Keratinocyte (primary cell): ENCODE measurements at regions not wholly inside any gene's neighbourhood (a gene's known extent, or its start where the extent isn't known, plus 50 kb on each side); places are given as distances from the start of the nearest gene placed in this dataset.
A peak's percentile ranks its signal among the peaks of the same experiment; 100 is the strongest.

Experiments
- DNase-seq: peaks from one replicate; pipeline ENCODE4 v3.0.0-alpha.2; 2011; ENCODE audit warnings: low read depth, missing footprints, low spot score
- FAIRE-seq: peaks from 2 replicates; lab custom pipeline; 2011; peaks lifted over from hg19 to GRCh38; lab: Jason Lieb, UNC
- H2AFZ ChIP-seq: 2 replicates; pipeline ENCODE4 v1.6.0; 2012; ENCODE audit warnings: low read length, control low read depth, inconsistent platforms; ENCODE audit not compliant: control insufficient read depth
- H3K27ac ChIP-seq: 2 replicates; pipeline ENCODE4 v1.5.1; 2011; ENCODE audit warnings: low read length; ENCODE audit not compliant: control insufficient read depth, insufficient read depth
- H3K27me3 ChIP-seq: 3 replicates; pipeline ENCODE4 v1.6.0; 2011; ENCODE audit warnings: low read length; ENCODE audit not compliant: control insufficient read depth, insufficient read depth; ENCODE audit errors: extremely low read depth
- H3K36me3 ChIP-seq, 2 experiments: 2 replicates in 1 of 2; 3 replicates in 1 of 2; pipeline ENCODE4 v1.5.1; 2011; ENCODE audit warnings: low read length in 2 of 2, mild to moderate bottlenecking in 1 of 2; ENCODE audit not compliant: control insufficient read depth in 2 of 2, insufficient read depth in 2 of 2; ENCODE audit errors: extremely low read depth in 1 of 2
- H3K4me1 ChIP-seq: 3 replicates; pipeline ENCODE4 v1.5.1; 2011; ENCODE audit warnings: low read length; ENCODE audit not compliant: control insufficient read depth, insufficient read depth; ENCODE audit errors: extremely low read depth
- H3K4me2 ChIP-seq: 3 replicates; pipeline ENCODE4 v1.6.0; 2011; ENCODE audit warnings: low read depth, low read length; ENCODE audit not compliant: control insufficient read depth, insufficient read depth; ENCODE audit errors: extremely low read depth
- H3K4me3 ChIP-seq, 3 experiments: fragments of 200-600 bp in 1 of 3; sonication (generic) in 1 of 3; 2 replicates in 2 of 3; 3 replicates in 1 of 3; pipeline ENCODE4 v1.5.1; 2011 to 2016; ENCODE audit warnings: low read length in 3 of 3, mild to moderate bottlenecking in 3 of 3, control low read depth in 2 of 3, inconsistent platforms in 1 of 3, low read depth in 1 of 3, mixed read lengths in 1 of 3, mixed run types in 1 of 3, moderate library complexity in 1 of 3; ENCODE audit not compliant: control insufficient read depth in 2 of 3, insufficient read depth in 2 of 3; ENCODE audit errors: extremely low read depth in 1 of 3
- H3K79me2 ChIP-seq: 2 replicates; pipeline ENCODE4 v1.6.0; 2012; ENCODE audit warnings: low read length; ENCODE audit not compliant: control insufficient read depth, insufficient read depth
- H3K9ac ChIP-seq: 3 replicates; pipeline ENCODE4 v1.6.0; 2011; ENCODE audit warnings: low read length; ENCODE audit not compliant: control insufficient read depth, insufficient read depth; ENCODE audit errors: extremely low read depth
- H3K9me1 ChIP-seq: 3 replicates; pipeline ENCODE4 v1.6.0; 2011; ENCODE audit warnings: low read length; ENCODE audit not compliant: control insufficient read depth, insufficient read depth; ENCODE audit errors: extremely low read depth
- H3K9me3 ChIP-seq: 2 replicates; pipeline ENCODE4 v1.5.1; 2012; ENCODE audit warnings: low read depth, low read length; ENCODE audit not compliant: control insufficient read depth
- H4K20me1 ChIP-seq: 3 replicates; pipeline ENCODE4 v1.6.0; 2011; ENCODE audit warnings: low read length; ENCODE audit not compliant: control insufficient read depth, insufficient read depth; ENCODE audit errors: extremely low read depth
- EZH2 ChIP-seq: IDR thresholded peaks from one replicate; pipeline ENCODE4 v1.6.1; 2012; ENCODE audit warnings: inconsistent platforms, mild to moderate bottlenecking, low read length, moderate library complexity
- dilution Hi-C: fragments of 300-500 bp; cut with MboI; formaldehyde crosslinking; loops from one replicate; pipeline ENCODE4 v1.7.0; 2020; ENCODE audit warnings: low sequenced_read_pairs; ENCODE audit not compliant: extremely low pct_ligation_motif_present
- TF ChIP-seq, protein P1 (sequence below), 3 experiments: IDR thresholded peaks in 1 of 3; conservative IDR thresholded peaks in 1 of 3; optimal IDR thresholded peaks in 1 of 3; 2 replicates in 2 of 3; 3 replicates in 1 of 3; pipeline versions ENCODE3 to v1.5.1; 2011; ENCODE audit warnings: low read length in 3 of 3, mild to moderate bottlenecking in 3 of 3, moderate library complexity in 2 of 3, control low read depth in 1 of 3, inconsistent platforms in 1 of 3; ENCODE audit not compliant: insufficient read depth in 2 of 3; ENCODE audit errors: extremely low read depth in 1 of 3

DNA sequence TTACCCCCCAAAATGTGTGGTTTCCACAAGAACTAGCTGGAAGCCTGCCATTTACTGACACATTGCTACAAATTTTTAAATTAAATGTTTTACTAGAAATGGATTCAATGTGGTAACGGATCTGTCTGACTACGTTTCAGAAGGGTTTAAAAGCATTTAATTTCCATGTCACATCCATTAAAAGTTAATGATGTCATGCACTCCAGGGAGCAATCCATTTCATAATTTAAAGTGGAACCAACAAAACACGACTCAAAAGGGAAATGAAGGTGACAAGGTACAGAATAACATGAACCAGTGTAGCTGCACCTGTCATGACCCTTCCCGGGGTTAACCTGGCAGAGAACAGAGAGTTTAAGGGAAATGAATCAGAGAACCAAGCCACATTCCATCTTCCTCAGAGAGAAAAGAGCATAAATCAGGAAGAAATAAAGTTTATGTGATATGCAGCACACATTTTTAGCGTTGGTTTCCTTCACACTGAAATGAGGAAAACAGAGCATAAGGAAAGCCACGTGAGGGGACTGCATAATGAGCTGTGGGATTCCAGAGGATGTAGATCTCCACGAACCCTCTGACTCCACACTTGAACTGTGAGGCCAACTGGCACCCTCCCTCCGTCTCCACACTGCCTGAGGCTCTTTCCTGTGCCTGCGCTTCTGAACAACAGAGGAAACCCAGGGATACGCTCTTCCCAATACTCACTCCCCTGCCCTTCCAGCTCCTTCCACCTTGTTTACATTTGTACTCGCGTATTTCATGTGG lies 170.3 kb upstream of the AHI1 start:
- Histone ChIP-seq H3K4me3 (peak overlapping the region in 1 of 3 experiments; percentile 9), H3K9me3 (no peaks in the 10 kb centered on the region), H2AFZ (peak overlapping the region; percentile 84), H3K4me1 (peaks cover 6% of the 10 kb centered on the region), H3K27me3 (no peaks in the 10 kb centered on the region), H4K20me1 (no peaks in the 10 kb centered on the region), H3K79me2 (no peaks in the 10 kb centered on the region), H3K9me1 (no peaks in the 10 kb centered on the region), H3K4me2 (peak overlapping the region; percentile 81), H3K9ac (no peak overlapping the region), H3K36me3 (no peaks in the 10 kb centered on the region), H3K27ac (no peak overlapping the region)
- dilution Hi-C loops: no loop called here
- TF ChIP-seq, protein P1, sequence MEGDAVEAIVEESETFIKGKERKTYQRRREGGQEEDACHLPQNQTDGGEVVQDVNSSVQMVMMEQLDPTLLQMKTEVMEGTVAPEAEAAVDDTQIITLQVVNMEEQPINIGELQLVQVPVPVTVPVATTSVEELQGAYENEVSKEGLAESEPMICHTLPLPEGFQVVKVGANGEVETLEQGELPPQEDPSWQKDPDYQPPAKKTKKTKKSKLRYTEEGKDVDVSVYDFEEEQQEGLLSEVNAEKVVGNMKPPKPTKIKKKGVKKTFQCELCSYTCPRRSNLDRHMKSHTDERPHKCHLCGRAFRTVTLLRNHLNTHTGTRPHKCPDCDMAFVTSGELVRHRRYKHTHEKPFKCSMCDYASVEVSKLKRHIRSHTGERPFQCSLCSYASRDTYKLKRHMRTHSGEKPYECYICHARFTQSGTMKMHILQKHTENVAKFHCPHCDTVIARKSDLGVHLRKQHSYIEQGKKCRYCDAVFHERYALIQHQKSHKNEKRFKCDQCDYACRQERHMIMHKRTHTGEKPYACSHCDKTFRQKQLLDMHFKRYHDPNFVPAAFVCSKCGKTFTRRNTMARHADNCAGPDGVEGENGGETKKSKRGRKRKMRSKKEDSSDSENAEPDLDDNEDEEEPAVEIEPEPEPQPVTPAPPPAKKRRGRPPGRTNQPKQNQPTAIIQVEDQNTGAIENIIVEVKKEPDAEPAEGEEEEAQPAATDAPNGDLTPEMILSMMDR (optimal IDR thresholded peaks at IDR 0.05 in 1 of 3, IDR thresholded peaks at IDR 0.05 in 1 of 3, conservative IDR thresholded peaks at IDR 0.05 in 1 of 3; ENCODE audit: extremely low read depth in 1 of 3, insufficient read depth in 2 of 3, low read length in 3 of 3): no peak
- TF ChIP-seq EZH2: no peak
- DNase-seq (no peak), FAIRE-seq (peak; percentile 80)

DNA sequence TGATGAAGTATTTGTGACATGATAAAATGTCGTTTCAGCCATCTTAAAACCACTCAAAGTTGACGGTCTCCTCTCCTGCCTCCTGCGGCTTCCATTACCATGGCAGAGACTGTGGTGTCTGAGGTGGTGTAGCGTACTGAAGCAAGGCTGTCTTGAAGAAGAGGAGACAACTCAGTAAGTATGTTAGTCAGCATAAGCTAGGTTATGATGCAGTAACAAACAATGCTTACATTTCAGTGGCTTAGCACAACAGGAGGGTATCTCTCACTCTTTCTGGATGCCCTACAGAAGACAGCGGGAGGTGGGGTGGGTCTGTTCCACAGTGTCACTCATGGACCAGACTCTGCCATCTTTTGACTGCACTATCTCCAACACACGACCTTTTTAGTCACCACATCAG lies 174.7 kb upstream of the AHI1 start:
- Histone ChIP-seq H3K36me3 (no peaks in the 10 kb centered on the region), H3K4me3 (no peak overlapping the region), H3K4me2 (no peak overlapping the region), H3K79me2 (no peaks in the 10 kb centered on the region), H2AFZ (no peak overlapping the region), H3K9me3 (no peaks in the 10 kb centered on the region), H4K20me1 (no peaks in the 10 kb centered on the region), H3K9ac (no peak overlapping the region), H3K9me1 (no peaks in the 10 kb centered on the region), H3K27me3 (no peaks in the 10 kb centered on the region), H3K4me1 (peaks cover 6% of the 10 kb centered on the region), H3K27ac (no peak overlapping the region)
- TF ChIP-seq EZH2: no peak
- TF ChIP-seq, protein P1 (optimal IDR thresholded peaks at IDR 0.05 in 1 of 3, IDR thresholded peaks at IDR 0.05 in 1 of 3, conservative IDR thresholded peaks at IDR 0.05 in 1 of 3; ENCODE audit: extremely low read depth in 1 of 3, insufficient read depth in 2 of 3, low read length in 3 of 3): no peak
- dilution Hi-C loops: no loop called here
- no peak for DNase-seq
- FAIRE-seq: no peak
